ENCODE measurements at regions not wholly inside any gene's neighbourhood (a gene's known extent, or its start where the extent isn't known, plus 50 kb on each side); places are given as distances from the start of the nearest gene placed in this dataset.

- H3K27ac ChIP-seq (ENCODE audit: poor library complexity, severe bottlenecking): no peak overlapping the region
- TF ChIP-seq CTCF (IDR thresholded peaks at IDR 0.05; ENCODE audit: poor library complexity, severe bottlenecking): no peak
- H3K36me3 ChIP-seq (ENCODE audit: low read depth): no peaks in the 10 kb centered on the region
- DNase-seq (ENCODE audit: low spot score): no peak
- H3K4me1 ChIP-seq (ENCODE audit: insufficient read depth, poor library complexity, severe bottlenecking): no peaks in the 10 kb centered on the region
- no peaks in the 10 kb centered on the region for H3K9me3 ChIP-seq (ENCODE audit: severe bottlenecking)
- no peak overlapping the region for H3K4me3 ChIP-seq (ENCODE audit: severe bottlenecking)
- H3K27me3 ChIP-seq (ENCODE audit: insufficient read depth, poor library complexity, severe bottlenecking): no peaks in the 10 kb centered on the region
- ATAC-seq (ENCODE audit: low read depth): 0 out of 3 replicates have a peak, but pooled peaks have one; percentile 42
These were observed 200.2 kb upstream of the DPH6 start for GRCh38 chr15:35746121-35746520.

- no peak for TF ChIP-seq CTCF (IDR thresholded peaks at IDR 0.05; ENCODE audit: poor library complexity, severe bottlenecking)
- no peaks in the 10 kb centered on the region for H3K27me3 ChIP-seq (ENCODE audit: insufficient read depth, poor library complexity, severe bottlenecking)
- ATAC-seq (ENCODE audit: low read depth): no peak
- no peaks in the 10 kb centered on the region for H3K9me3 ChIP-seq (ENCODE audit: severe bottlenecking)
- no peak for DNase-seq (ENCODE audit: low spot score)
- no peaks in the 10 kb centered on the region for H3K36me3 ChIP-seq (ENCODE audit: low read depth)
- H3K27ac ChIP-seq (ENCODE audit: poor library complexity, severe bottlenecking): no peak overlapping the region
- no peaks in the 10 kb centered on the region for H3K4me1 ChIP-seq (ENCODE audit: insufficient read depth, poor library complexity, severe bottlenecking)
- no peak overlapping the region for H3K4me3 ChIP-seq (ENCODE audit: severe bottlenecking)
These were observed 202.1 kb upstream of the DPH6 start for GRCh38 chr15:35748105-35748504.

GRCh38 chr15:35750051-35750450 is 204.1 kb upstream of the DPH6 start:
- Histone ChIP-seq H3K4me1 (ENCODE audit: insufficient read depth, poor library complexity, severe bottlenecking) (no peaks in the 10 kb centered on the region), H3K27me3 (ENCODE audit: insufficient read depth, poor library complexity, severe bottlenecking) (no peaks in the 10 kb centered on the region), H3K27ac (ENCODE audit: poor library complexity, severe bottlenecking) (no peak overlapping the region), H3K36me3 (ENCODE audit: low read depth) (no peaks in the 10 kb centered on the region), H3K4me3 (ENCODE audit: severe bottlenecking) (no peak overlapping the region), H3K9me3 (ENCODE audit: severe bottlenecking) (no peaks in the 10 kb centered on the region)
- DNase-seq (ENCODE audit: low spot score) (no peak), ATAC-seq (ENCODE audit: low read depth) (no peak)
- no peak for TF ChIP-seq CTCF (IDR thresholded peaks at IDR 0.05; ENCODE audit: poor library complexity, severe bottlenecking)

GRCh38 chr15:35751413-35752133 is 205.6 kb upstream of the DPH6 start:
- H3K27ac ChIP-seq (ENCODE audit: poor library complexity, severe bottlenecking): no peak overlapping the region
- no peaks in the 10 kb centered on the region for H3K27me3 ChIP-seq (ENCODE audit: insufficient read depth, poor library complexity, severe bottlenecking)
- DNase-seq (ENCODE audit: low spot score) (peak; percentile 73), ATAC-seq (ENCODE audit: low read depth) (peak; percentile 87)
- H3K9me3 ChIP-seq (ENCODE audit: severe bottlenecking): no peaks in the 10 kb centered on the region
- peak; percentile 97 for TF ChIP-seq CTCF (IDR thresholded peaks at IDR 0.05; ENCODE audit: poor library complexity, severe bottlenecking)
- no peaks in the 10 kb centered on the region for H3K4me1 ChIP-seq (ENCODE audit: insufficient read depth, poor library complexity, severe bottlenecking)
- H3K4me3 ChIP-seq (ENCODE audit: severe bottlenecking): no peak overlapping the region
- H3K36me3 ChIP-seq (ENCODE audit: low read depth): no peaks in the 10 kb centered on the region

- Histone ChIP-seq H3K27me3 (ENCODE audit: insufficient read depth, poor library complexity, severe bottlenecking) (no peaks in the 10 kb centered on the region), H3K9me3 (ENCODE audit: severe bottlenecking) (no peaks in the 10 kb centered on the region), H3K4me3 (ENCODE audit: severe bottlenecking) (no peak overlapping the region), H3K27ac (ENCODE audit: poor library complexity, severe bottlenecking) (no peak overlapping the region), H3K36me3 (ENCODE audit: low read depth) (no peaks in the 10 kb centered on the region), H3K4me1 (ENCODE audit: insufficient read depth, poor library complexity, severe bottlenecking) (no peaks in the 10 kb centered on the region)
- no peak for DNase-seq (ENCODE audit: low spot score)
- ATAC-seq (ENCODE audit: low read depth): no peak
- TF ChIP-seq CTCF (IDR thresholded peaks at IDR 0.05; ENCODE audit: poor library complexity, severe bottlenecking): no peak
These were observed 206.1 kb upstream of the DPH6 start for GRCh38 chr15:35752134-35752466.
